NCI-H146 treated with DMSO at 0.1 percent for 48 hours (cell line): ENCODE measurements at regions not wholly inside any gene's neighbourhood (a gene's known extent, or its start where the extent isn't known, plus 50 kb on each side); places are given as distances from the start of the nearest gene placed in this dataset.
"Not testable (repeated sequence)": the region's sequence is repeated elsewhere in the genome, so short reads cannot be mapped to it uniquely, and the experiment has no call there.

ENCODE experiments used
- DNase-seq: peaks from one replicate; lab custom pipeline; 2025; ENCODE audit not compliant: unreplicated experiment; lab: John Stamatoyannopoulos, UW

GRCh38 chr6:28621268-28621667 lies 95.6 kb downstream of the GPX5 start:
- DNase-seq = not testable (repeated sequence)

GRCh38 chr6:28623242-28623641 lies 97.6 kb downstream of the GPX5 start:
- not testable (repeated sequence) for DNase-seq

GRCh38 chr6:28626386-28626785 lies 100.7 kb downstream of the GPX5 start:
- not testable (repeated sequence) for DNase-seq

- DNase-seq = no peak
These were observed 106.7 kb downstream of the GPX5 start for GRCh38 chr6:28632326-28632851.

- no peak for DNase-seq
These were observed 107.9 kb downstream of the GPX5 start for GRCh38 chr6:28633445-28634215.

- DNase-seq = no peak
These were observed 108.7 kb downstream of the GPX5 start for GRCh38 chr6:28634411-28634760.

GRCh38 chr6:28634761-28635546 lies 109.3 kb downstream of the GPX5 start:
- no peak for DNase-seq

- no peak for DNase-seq
These were observed 110.0 kb downstream of the GPX5 start for GRCh38 chr6:28635547-28636158.

GRCh38 chr6:28638787-28639430 lies 113.2 kb downstream of the GPX5 start:
- no peak for DNase-seq

GRCh38 chr6:28639445-28640290 lies 114.0 kb downstream of the GPX5 start:
- not testable (repeated sequence) for DNase-seq

GRCh38 chr6:28643017-28643740 lies 117.5 kb downstream of the GPX5 start:
- no peak for DNase-seq

- no peak for DNase-seq
These were observed 121.0 kb downstream of the GPX5 start for GRCh38 chr6:28646650-28647049.

GRCh38 chr6:28648035-28648877 lies 122.6 kb downstream of the GPX5 start:
- peak; percentile 39 for DNase-seq

GRCh38 chr6:28648878-28649375 lies 123.2 kb downstream of the GPX5 start:
- DNase-seq = no peak

GRCh38 chr6:28651161-28651560 lies 125.5 kb downstream of the GPX5 start:
- no peak for DNase-seq

- no peak for DNase-seq
These were observed 128.2 kb downstream of the GPX5 start for GRCh38 chr6:28653876-28654275.

- DNase-seq = no peak
These were observed 129.5 kb downstream of the GPX5 start for GRCh38 chr6:28655164-28655563.

- DNase-seq = no peak
These were observed 131.0 kb downstream of the GPX5 start for GRCh38 chr6:28656715-28657114.

GRCh38 chr6:28657381-28657768 lies 131.7 kb downstream of the GPX5 start:
- DNase-seq = no peak
